ENCODE measurements at regions not wholly inside any gene's neighbourhood (a gene's known extent, or its start where the extent isn't known, plus 50 kb on each side); places are given as distances from the start of the nearest gene placed in this dataset.

DNA sequence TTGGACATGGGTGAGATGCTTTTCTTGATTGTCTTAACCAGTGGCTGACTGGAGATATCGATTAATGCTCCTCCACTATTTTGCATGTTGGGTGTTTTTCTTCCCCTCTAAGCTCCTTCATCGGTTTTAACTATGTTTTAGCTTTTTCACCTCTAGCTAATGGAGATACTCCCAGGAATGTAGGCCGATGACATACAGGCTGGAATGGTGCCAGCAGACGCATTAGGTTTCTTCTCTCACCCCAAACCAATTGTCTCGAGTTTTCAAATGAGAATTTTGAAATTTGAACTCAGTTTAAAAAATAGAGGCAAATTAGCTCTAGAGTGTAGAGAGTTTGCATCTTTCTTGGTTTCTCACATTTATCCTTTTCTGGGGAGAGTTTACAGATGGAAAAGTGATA is 247.6 kb downstream of the RPRM start:
- TF ChIP-seq CTCF (IDR thresholded peaks at IDR 0.05; ENCODE audit: insufficient read depth, low read length, poor library complexity, severe bottlenecking) = no peak
- TF ChIP-seq EZH2phosphoT487 (conservative IDR thresholded peaks at IDR 0.05; ENCODE audit: low read length) = no peak

All from SU-DHL-6 (cell line).